G401 (cell line): ENCODE measurements at regions not wholly inside any gene's neighbourhood (a gene's known extent, or its start where the extent isn't known, plus 50 kb on each side); places are given as distances from the start of the nearest gene placed in this dataset.
"Not testable (repeated sequence)": the region's sequence is repeated elsewhere in the genome, so short reads cannot be mapped to it uniquely, and the experiment has no call there.

Source experiments
- DNase-seq: peaks from one replicate; pipeline ENCODE4 v3.0.0-alpha.2; 2015; ENCODE audit warnings: low spot score
- in situ Hi-C: cut with HindIII; loops from 2 replicates; pipeline ENCODE4 v1.10.0; 2016; ENCODE audit warnings: low sequenced_read_pairs, mixed read lengths

DNA sequence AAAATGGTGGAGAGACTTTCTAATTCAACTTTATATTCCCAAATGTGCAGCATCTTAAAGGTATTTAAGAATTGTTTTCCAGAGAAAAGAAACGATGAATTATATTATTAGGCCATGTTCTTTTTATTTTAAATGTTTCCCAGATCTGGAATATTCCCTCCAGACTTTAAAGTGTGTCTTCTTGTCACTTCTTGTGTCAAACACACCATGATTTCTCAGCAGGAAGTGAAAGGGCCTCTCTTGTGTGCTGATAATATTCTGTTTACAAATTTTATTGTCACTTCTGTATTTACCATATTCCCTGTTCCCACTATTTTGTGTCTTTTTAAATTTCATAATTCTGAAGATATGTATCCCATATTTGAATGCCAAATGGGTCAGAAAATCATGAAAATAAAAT lies 455.0 kb upstream of the FLRT2 start:
- no peak for DNase-seq
- in situ Hi-C loops = no loop called here

DNA sequence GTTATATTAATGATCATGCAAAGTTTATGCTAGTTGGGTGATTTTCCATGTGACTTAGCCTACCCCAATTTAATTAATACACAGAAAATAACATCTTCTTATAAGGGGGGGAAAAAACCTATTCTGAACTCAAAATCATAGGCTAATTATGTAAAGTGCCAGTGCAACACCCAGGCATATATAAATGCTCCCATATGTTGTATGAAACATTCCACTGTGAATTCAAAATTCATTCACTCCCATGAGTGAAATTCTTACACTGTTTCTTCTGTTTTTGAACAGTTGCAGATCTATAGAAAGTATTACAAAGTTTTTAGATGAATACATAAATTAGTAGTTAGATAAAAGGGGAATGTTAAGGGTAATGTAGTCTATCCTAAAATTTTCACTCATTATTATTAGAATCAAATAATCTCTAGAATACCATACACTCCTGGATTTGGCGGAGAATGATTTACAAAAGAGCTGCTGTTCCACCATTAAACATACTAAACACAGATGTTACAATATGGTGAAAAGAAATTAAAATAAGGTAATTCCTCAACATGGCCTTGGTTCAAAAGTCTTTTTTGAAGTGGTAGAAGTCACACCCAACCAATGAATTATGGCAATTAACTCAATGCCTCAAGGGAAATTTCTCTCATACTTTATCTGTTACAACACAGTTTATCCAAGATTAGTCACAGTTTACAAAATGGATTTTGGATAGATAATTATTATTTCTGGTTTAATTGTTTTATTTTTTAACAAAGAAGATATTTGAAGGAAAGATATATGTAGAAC lies 454.1 kb upstream of the FLRT2 start:
- DNase-seq = no peak
- in situ Hi-C loops = no loop called here

DNA sequence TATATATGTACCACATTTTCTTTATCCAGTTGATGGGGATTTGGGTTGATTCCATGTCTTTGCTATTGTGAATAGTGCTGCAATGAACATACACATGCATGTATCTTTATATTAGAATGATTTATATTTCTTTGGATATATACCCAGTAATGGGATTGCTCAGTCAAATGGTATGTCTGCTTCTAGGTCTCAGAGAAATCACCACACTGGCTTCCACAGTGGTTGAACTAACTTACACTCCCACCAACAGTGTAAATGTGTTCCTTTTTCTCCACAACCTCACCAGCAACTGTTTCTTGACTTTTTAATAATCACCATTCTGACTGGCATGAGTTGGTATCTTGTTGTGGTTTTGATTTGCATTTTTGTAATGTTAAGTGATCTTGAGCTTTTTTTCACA lies 452.2 kb upstream of the FLRT2 start:
- in situ Hi-C loops, DNase-seq: not testable (repeated sequence)

DNA sequence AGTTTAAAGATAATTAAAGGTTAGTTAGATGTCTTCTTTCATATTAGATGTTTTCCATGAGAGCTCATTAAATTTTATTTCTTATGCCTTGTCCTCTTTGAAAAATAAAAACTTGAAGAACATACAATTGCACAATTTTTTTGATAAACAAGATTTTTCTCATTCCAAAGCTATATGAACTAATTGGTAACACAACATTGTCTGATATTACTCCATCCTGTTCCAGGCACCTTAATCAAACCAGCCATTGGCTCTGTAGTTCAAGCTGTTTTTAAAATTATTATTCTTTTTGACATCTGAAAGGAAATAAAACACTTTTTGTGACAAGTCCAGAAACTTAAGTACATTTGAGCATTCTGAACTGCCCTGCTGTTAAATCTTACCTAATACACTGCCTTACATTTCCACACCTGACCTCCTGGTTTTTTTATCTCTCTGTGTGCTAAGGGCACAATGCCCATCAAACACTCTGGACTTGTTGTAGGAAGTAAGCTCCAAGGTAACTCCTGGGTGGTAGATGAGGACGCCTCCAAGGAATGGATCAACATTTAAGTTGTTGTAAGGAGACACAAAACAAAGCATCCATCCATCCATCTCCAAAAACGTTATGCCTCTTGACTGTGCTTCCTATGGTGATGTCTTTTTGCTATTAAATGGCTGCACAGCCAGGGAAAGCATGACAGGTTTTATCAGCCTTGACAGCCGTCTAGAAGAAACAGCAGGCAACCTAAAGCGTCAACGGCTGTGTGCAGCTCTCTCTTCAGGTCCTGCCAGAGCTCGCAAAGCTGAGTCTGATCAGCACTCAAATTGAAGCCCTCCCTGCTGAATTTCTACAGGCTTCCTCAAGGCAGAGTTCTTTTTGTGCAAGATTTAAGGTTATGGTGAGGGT lies 449.9 kb upstream of the FLRT2 start:
- in situ Hi-C loops = no loop called here
- no peak for DNase-seq

DNA sequence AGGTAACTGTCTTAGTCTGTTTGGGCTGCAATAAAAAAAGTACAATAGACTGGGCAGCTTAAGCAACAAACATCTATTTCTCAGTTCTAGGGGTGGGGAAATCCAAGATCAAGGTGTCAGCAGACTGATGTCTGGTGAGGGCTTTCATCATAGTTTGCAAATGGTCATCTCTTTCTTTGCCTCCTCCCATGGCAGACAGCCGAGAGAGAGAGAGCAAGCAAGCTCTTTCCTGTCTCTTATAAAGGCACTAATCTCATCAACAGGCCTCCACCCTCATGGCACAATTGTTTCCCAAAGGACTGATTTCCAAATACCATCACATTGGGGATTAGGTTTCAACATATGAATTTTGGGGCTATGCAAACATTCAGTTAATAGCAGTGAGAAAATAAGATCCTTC lies 445.6 kb upstream of the FLRT2 start:
- DNase-seq = no peak

DNA sequence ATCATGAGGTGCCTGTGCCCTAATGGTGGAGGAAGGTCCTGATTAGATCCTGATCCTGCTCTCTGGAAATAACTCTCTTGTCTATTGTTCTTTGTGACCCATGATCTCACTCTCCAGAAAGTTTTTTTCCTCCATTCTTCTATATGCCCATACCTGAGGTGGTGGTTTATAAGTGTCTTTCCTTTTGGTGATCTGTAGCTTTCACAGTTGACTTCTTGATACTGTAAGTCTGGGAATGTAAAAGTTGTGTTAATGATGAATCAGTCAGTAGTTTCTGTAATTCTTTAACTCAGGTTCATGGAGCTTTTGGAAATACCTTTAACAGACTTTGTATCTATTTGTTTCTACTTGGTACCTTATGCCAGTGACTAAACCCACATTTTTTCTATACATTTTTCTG lies 444.0 kb upstream of the FLRT2 start:
- in situ Hi-C loops = no loop called here
- DNase-seq = no peak

More for the DNA sequence above, 445.6 kb upstream of the FLRT2 start:
- in situ Hi-C loops = no loop called here

DNA sequence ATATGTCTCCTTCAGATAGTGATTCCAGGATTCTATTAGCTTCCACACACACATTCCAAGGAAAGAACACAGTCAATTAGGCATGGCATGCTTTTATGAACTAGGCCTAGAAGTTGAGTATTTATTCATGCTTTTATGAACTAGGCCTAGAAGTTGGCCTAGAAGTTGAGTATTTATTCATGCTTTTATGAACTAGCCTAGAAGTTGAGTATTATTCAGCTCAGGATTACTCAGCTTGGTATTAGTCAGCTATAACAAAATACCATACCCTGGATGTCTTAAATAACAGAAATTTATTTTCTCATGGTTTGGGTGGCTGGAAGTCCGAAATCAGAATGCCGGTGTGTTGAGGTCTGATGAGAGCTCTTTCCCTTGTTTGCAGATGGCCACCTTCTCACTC lies 442.7 kb upstream of the FLRT2 start:
- in situ Hi-C loops = no loop called here
- no peak for DNase-seq

DNA sequence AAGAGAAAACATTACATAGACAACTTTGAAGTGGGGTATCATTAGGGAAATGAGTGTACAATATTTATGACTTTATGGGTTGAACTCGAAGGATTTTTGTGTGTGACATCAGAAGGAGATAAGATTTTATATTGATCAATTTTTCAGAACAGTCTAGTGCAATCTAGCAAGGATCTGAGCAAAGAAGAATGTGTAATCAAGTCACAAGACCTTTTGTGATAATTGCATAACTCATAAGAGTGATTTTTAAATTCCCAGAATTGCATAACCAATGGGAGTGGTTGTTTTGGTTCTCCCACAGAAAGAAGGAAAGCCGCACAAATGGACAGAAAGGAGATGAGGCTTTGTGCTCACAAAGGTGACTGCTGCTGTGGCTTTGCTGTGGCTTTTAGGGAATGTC lies 441.8 kb upstream of the FLRT2 start:
- no peak for DNase-seq

DNA sequence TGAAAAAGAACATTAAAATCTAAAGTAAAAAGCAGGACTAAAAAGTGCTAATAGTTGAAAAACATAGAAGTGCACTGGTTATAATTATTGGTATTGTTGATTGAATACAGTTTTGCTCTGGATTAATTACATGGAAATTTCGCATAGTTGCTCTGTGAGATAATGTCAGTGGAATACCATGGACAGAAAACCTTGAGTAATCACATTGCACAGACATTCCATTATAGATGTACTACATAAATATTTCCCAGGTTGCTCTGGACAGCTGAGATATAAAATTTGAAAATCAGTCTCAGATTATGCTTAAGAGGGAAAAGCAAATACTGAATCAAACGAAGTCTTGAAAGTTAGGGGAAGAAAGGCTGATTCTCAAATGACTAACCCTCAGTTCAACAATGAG lies 439.3 kb upstream of the FLRT2 start:
- in situ Hi-C loops = no loop called here
- DNase-seq = no peak

More for the DNA sequence above, 441.8 kb upstream of the FLRT2 start:
- in situ Hi-C loops = no loop called here

DNA sequence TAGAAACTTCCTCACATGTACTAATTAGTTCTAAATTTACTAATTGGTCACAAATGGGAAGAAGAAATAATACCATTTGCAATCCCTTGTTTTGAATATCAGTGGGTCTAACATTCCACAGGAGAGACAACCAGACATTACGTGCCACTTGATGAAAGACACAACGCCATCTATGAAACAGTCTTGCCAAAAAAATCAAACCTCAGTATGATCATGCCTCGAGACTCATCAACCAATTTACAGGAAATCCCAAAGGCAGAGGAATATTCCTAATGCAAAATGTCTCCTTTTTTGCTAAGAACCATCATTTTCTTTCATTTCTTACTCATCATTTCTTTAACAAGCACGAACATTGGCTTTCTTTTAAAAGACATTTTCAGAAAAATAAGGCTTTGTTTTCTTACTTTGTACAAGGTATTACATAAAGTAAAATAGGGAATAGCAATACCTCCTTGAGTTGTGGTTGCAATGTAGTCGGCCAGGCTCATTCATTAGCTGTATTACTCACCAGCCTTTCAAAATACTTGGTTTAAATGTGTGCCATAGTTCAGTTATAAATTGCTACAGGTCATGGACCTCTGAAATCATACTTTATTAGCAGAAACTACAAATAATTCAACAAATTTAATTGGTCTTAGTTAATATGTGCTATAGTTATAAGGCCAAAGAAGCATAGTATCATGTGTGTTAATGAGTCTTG lies 436.2 kb upstream of the FLRT2 start:
- no peak for DNase-seq
- in situ Hi-C loops = no loop called here

DNA sequence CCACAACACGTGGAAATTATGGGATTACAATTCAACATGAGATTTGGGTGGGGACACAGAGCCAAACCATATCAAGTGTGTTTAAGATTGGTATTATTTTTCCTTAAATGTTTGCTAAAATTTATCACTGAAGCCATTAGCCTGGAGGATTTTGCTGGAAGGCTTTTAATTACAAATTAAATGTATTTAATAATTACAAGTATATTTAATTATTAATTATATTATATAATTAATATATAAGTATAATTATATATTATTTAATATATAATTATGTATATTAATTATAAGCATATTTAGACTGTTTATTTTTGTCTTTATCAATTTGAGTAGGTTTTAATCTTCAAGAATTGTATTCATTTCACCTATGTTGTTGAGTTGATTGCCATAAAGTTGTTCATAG lies 427.4 kb upstream of the FLRT2 start:
- in situ Hi-C loops = no loop called here
- DNase-seq = no peak

DNA sequence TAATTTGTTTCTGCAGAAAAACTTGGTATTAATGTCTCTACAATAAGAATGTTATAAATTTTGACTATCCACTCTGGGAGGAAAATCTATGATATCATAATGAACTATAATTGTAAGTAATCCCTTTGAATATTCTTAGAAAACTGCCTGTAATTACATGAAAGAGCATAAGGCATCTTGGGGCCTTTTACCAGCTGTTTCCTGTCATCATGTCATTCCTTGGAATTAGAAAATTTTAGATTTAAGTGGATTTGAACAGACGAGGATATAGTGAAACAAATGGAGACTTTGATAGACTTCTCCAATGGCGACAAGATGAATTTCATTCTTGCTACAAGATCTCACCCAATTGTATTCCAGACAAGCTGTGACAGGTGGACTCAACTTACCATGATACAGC lies 423.4 kb upstream of the FLRT2 start:
- no peak for DNase-seq
- in situ Hi-C loops = no loop called here

DNA sequence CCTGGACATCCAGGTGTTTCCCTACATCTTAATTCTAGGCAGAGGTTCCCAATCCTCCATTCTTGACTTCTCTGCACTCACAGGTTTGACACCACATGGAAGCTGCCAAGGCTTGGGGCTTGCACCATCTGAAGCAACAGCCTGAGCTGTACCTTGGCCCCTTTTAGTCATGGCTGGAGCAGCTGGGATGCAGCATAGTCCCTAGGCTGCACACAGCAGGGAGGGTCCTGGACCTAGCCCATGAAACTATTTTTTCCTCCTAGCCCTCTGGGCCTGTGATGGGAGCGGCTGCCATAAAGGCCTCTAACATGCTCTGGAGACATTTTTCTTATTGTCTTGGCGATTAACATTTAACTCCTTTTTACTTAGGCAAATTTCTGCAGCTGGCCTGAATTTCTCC lies 417.2 kb upstream of the FLRT2 start:
- in situ Hi-C loops = no loop called here

DNA sequence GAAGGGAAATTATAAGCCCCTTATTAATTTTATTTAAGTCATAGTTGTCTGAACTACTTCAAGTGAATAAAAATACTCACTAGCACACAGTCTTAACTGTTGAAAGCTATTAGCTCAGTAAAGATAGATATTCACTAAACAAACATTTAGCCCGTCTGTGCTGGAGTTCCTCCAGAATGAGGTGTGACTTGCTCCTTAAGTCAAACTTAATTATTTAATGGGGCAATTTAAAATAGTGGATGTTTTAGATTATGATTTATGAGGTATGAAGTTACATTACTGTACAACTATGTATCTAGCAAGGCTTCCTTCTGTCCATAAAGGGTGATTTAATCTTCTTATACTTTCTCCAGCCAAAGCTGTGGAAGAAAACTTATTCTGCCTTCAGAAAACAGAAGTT lies 414.0 kb upstream of the FLRT2 start:
- in situ Hi-C loops = no loop called here
- DNase-seq = no peak

More for the DNA sequence above, 417.2 kb upstream of the FLRT2 start:
- DNase-seq = no peak

DNA sequence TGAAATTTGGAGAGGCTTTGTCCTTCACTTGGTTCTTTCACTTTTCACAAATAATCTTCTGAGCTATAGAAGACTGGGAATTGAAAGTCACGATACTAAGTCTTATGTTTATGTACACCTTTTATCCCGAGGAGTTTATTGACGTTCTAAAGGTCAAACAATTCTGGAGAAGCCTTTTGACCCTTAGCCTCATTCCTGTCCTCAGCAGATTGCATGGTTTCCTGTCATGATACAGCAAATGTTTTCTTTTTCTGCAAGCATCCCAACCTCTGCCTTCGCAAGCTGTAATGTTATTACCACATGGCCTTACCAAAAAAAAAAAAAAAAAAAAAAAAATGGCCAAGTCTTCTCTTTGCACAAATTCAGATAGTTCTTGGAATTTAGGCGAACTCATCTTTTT lies 411.7 kb upstream of the FLRT2 start:
- no peak for DNase-seq
- in situ Hi-C loops = no loop called here

DNA sequence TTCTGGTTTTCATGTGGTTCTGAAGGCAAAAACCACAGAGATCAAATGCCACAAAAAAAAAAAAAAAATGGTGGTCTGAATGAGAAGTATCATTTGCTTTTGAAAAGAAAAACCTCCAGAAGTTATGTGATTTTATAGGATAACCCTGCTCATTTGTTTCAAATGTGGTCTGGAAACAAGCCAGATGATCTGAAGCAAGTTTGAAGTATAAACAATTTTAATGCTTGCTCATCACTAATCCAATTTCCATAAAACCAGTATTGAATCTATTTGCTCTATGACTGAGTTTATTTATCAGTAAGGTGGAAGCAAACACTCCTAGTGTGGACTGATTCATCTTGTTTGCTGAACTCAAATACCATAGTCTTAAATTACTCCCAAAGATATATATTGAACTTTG lies 407.3 kb upstream of the FLRT2 start:
- in situ Hi-C loops = no loop called here
- no peak for DNase-seq

DNA sequence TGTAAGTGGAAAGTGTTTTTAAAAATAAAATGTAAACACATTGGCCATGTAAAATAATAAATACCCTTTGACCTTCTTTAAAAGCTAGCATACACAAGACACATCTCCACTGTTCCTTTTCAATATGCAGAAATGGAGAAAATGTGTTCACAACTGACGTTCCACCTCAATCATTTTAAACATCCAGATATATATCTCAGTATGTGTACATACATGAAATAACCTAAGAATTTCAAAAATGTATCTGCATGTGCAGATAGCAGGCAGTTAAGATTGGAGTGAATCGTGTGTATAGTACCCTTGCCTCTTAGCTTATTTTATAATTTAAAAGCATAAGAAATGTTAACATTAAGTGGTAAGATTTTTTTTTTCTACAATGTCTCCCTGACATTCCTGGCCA lies 406.2 kb upstream of the FLRT2 start:
- no peak for DNase-seq
- in situ Hi-C loops = no loop called here

DNA sequence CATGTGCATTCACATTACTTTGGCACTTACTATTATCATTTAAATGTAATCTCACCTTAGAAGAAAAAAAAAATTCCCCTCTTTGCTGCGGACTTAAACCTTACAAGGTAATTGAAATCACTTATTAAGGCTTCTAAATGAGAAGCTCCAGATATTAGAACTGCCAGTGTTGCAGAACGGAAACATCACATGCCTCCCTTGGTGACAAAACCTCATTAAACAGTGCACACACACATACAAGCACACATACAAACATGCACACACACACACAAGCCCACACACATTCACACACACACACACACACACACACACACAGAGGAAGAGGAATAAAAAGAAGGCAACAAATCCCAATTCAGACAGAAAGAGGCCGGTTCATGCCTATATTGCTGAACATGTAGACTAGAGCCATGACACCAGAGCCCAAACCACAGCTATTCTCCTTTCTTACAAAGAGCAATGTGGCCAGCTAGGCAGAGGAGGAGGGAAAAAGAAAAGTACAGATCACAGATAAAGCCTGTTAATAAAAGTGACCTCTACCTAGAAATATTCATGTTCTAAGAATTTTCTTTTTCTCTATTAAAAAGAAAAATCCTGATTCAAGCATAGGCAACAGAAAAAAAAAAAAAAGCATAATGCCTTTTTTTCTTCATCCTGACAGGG lies 405.2 kb upstream of the FLRT2 start:
- DNase-seq = no peak
- in situ Hi-C loops = no loop called here

DNA sequence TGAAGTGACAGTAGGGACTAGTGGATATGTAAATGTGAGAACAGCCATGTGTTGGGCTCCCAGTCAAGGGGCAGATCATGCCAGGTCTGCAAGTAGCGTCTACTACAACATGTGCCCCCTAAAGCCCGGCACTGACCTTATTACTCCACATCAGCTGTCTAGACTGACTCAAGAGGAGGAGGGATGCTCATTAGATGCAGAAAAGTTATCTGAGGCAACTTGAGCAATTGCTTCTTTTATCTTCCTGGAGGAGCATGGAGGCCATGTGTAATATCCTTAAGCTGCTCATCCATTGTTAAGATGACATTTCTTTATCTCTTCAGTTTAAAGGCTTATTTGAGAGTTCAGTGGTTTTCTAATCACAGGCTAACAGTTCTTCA lies 404.7 kb upstream of the FLRT2 start:
- no peak for DNase-seq
- in situ Hi-C loops = no loop called here

DNA sequence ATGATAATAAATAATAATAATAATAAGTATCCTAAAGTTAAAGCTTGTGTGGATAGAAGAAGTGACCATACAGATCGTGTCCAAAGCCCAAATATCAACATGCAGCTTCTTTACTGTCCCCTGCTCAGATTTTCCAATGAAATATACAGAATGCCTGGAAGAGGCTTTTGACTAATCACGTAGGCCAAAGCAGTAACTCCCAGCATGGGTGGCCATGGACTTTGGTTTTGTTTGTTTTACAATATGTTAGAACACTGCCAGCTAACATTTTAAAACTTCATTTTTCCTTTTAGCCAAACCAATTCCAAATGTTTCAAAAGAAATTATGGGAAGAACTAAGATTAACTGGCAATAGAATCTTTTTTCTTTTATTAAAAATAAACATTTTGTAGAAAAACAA lies 400.0 kb upstream of the FLRT2 start:
- in situ Hi-C loops = no loop called here
- no peak for DNase-seq
